HG03575 (cell line): ENCODE measurements at regions not wholly inside any gene's neighbourhood (a gene's known extent, or its start where the extent isn't known, plus 50 kb on each side); places are given as distances from the start of the nearest gene placed in this dataset.
"Not testable (repeated sequence)": the region's sequence is repeated elsewhere in the genome, so short reads cannot be mapped to it uniquely, and the experiment has no call there.

Experiments
- ATAC-seq: cut with Tn5 transposase; IDR thresholded peaks from one replicate; pipeline ENCODE4 v1.9.1; 2021; ENCODE audit not compliant: unreplicated experiment, insufficient number of reproducible peaks, low FRiP score; ENCODE audit errors: extremely low read depth

- ATAC-seq = no peak
Measured at GRCh38 chr1:81738875-81739274, 61.9 kb upstream of the ADGRL2 start.

- no peak for ATAC-seq
Measured at GRCh38 chr1:81733480-81733879, 67.3 kb upstream of the ADGRL2 start.

- no peak for ATAC-seq
Measured at GRCh38 chr1:81731989-81732388, 68.7 kb upstream of the ADGRL2 start.

DNA sequence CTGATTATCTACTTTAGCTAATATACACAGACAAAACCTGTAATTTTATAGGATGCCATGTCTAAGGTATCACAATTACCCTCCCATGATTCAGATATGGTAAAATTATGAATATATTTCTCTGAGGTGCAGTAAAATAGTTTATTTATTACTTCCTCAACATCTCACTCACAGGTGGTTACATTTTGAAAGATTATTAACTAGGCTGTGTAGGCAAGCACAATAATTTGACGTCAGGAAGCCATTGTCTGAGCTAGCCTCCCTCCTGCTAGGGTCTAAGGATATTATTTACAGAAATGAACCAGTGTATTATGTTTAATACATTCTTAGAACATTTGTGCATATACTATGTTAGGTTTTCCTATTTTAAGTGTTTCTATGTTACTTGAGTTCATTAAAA is 69.9 kb upstream of the ADGRL2 start:
- no peak for ATAC-seq

DNA sequence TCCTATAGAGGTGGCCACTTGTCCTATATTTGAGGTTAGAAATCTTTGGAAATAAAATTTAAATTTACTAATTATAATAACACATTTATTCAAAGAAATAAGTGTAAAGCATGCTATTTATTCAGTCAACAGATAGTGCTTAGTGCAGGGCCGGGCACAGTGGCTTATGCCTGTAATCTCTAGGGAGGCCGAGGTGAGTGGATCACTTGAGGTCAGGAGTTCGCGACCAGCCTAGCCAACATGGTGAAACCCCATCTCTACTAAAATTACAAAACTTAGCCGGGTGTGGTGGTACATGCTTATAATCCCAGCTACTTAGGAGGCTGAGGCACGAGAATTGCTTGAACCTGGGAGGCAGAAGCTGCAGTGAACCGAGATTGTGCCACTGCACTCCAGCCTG is 70.4 kb upstream of the ADGRL2 start:
- not testable (repeated sequence) for ATAC-seq

DNA sequence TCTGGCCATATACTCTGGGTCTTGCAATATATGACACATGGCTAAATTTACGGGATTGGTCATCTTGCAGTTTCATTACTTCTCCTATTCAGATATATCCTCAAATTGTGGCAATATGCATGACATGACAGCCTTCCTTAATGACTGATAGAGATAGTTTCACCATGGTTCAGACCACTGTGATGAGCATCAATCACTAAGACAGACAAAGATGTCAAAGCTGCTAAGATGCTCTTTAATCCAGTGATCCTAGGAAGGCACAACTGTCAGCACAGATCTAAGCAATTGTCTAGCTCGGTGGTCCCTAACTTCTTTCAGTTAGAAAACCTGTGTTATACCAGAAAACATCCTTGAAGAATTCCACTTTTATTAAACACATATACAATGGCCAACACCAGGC is 70.9 kb upstream of the ADGRL2 start:
- ATAC-seq = no peak

DNA sequence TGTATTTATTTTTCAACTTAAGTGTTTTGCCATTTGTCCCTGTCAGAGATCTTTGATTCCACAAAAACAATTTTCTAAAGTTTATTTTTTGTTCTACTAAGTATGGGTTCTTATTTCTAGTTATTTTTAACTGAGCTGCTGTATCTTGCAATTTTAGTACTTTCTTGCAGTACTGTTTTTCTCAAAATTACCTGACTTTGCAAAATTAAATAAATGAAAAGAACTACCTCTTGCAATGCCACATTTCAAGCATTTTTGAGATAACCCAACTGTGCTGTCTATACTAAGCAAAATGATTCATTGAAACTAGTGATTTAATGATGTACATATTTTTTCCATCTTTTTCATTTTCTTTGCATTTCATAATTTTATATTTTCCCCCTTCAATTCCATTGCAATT is 71.5 kb upstream of the ADGRL2 start:
- no peak for ATAC-seq

DNA sequence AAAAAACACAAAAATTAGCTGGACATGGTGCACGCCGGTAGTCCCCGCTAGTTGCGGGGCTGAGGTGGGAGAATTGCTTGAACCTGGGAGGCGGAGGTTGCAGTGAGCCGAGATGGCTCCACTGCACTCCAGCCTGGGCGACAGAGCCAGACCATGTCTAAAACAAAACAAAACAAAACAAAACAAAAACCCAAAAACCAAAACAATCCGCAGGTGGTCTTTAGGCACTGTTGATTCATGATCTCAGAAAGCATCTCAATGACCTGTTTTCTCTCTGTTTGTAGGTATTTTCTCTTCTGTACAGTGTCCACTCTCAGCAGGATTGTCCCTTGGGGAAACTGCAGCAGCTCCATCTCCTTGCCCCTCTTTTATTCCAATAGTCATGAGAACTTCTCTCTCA is 74.9 kb upstream of the ADGRL2 start:
- ATAC-seq = no peak

GRCh38 chr1:81722631-81723328 is 78.0 kb upstream of the ADGRL2 start:
- ATAC-seq = not testable (repeated sequence)

DNA sequence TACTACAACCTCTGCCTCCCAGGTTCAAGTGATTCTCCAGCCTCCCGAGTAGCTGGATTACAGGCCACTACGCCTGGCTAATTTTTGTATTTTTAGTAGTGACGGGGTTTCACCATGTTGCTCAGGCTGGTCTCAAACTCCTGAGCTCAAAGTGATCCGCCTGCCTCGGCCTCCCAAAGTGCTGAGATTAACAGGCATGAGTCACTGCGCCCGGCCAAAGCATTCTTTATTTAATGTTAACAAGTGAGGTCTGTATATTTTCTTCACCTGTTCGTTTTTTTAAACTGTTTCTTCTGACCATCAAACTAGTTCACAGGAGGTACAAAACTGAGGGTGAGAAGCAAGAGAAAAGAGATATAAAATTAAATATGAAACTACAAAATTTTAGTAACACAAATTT is 80.5 kb upstream of the ADGRL2 start:
- ATAC-seq = not testable (repeated sequence)

GRCh38 chr1:81717230-81717629 is 83.5 kb upstream of the ADGRL2 start:
- no peak for ATAC-seq

- no peak for ATAC-seq
Measured at GRCh38 chr1:81715391-81715790, 85.3 kb upstream of the ADGRL2 start.

DNA sequence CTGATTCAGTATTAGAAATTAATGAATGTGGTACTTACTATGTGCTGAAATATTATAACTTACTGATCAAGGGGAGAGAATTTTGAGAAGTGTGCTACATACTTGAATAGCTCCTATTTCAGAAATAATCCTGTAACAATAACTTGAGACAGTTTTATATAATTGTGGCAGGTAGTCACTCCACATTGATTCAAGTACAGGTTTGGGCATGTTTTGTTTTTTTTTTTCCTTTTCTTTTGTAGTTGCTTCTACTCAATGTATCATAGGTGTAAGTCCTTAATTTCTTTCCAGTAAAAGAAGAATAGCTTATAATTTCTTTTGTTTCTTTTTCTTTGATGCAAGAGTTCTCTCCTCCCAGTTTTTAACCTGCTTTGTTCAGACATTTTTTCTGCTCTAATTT is 86.1 kb upstream of the ADGRL2 start:
- ATAC-seq = no peak

DNA sequence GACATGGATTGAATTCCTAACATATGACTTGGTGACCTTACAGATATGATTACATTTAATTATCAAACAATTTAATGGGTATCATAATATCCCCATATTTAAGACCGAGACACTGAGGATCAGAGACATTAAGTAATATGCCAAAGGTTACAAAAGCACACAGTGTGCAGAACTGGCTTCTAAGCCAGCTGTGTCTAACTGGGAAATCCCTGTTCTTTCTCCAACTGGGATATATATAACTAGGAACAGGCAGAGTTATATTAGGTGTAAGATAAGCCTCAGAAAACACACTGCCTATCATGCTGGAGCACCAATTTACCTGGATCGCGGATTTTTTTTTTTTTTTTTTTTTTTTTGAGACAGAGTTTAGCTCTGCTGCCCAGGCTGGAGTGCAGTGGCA is 88.3 kb upstream of the ADGRL2 start:
- ATAC-seq = no peak

GRCh38 chr1:81710857-81711256 is 89.9 kb upstream of the ADGRL2 start:
- ATAC-seq = no peak

GRCh38 chr1:81708250-81708649 is 92.5 kb upstream of the ADGRL2 start:
- no peak for ATAC-seq

DNA sequence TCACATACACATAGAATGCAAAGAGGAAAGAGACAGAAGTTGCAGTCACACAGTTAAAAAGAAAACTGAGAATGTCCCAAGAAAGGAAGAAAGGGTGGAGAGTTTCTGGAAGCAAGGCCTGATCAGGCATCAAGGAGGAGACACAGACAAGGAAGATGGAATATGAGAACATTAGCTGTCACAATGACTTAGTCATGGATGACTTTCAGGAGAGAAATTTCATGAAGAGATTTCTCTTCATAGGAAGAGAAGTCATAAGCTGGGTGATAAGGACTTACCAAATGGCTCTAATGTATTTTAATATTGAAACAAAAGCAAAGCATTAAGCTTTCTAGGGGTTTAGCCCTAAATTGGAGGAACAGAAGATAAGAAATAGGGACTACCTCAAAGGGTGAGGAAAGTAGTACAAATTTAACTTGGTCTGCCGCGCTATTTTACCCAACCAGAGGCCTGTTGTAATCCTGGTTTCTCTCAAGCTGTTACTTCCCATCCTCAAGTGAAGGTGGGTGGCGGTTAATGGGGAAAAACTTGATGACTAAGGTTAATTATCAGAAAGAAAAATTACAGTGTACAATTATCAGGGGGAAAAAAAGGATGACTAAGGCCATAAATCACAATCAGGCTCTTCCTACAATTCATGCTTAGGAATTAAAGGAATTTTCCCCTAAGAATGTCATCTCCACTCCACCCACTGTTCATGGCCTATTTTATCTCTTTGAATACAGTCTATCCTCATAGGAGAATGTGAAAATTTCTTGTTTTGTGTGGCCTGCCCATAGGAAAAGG is 93.9 kb upstream of the ADGRL2 start:
- no peak for ATAC-seq

- no peak for ATAC-seq
Measured at GRCh38 chr1:81703756-81704463, 96.8 kb upstream of the ADGRL2 start.

DNA sequence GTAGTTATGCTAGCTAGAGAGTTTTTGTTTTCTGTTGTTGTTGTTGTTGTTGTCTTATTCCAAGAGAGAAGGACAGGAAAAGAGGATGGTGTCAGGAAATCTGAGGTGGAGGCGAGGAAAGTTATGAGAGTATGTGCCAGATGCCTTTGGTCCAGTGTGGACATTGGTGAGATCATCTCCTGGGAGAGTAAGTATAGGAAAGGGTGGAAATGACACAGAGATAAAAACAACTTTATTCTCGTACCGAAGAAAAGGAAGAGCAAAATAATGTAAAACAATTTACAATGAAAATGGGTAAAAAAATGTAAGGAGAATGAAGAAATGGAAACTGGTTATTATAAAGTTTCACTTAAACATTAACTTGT is 97.4 kb upstream of the ADGRL2 start:
- ATAC-seq = no peak

- ATAC-seq = no peak
Measured at GRCh38 chr1:81702903-81703302, 97.8 kb upstream of the ADGRL2 start.
